A549 (cell line): ENCODE measurements at regions not wholly inside any gene's neighbourhood (a gene's known extent, or its start where the extent isn't known, plus 50 kb on each side); places are given as distances from the start of the nearest gene placed in this dataset.
A peak's percentile ranks its signal among the peaks of the same experiment; 100 is the strongest.

Experiments used
- ATAC-seq, 2 experiments: fragments of 200-7000 bp in 1 of 2; fragments of >200 bp in 1 of 2; cut with Nextera tagmentation in 1 of 2; cut with Tn5 transposase in 1 of 2; 3 replicates each; pipeline versions ENCODE4 v1.8.0 to v1.9.1; 2018 to 2020; ENCODE audit warnings: mild to moderate bottlenecking in 1 of 2, moderate library complexity in 1 of 2
- CTCF ChIA-PET: fragments of 300-600 bp; sonication (Branson Sonifier 250); formaldehyde crosslinking; extraction: SDS; loops from one replicate; lab custom pipeline; 2021; ENCODE audit warnings: antibody characterized with exemption, inconsistent platforms; lab: Yijun Ruan, JAX
- POLR2A ChIA-PET: fragments of 350-600 bp; formaldehyde crosslinking; extraction: SDS; loops from one replicate; lab custom pipeline; 2021; ENCODE audit warnings: antibody characterized with exemption, inconsistent platforms; lab: Yijun Ruan, JAX
- DNase-seq, 2 experiments: peaks; one replicate each; pipeline versions ENCODE4 v3.0.0 to v3.0.0-alpha.2; 2011 to 2016; ENCODE audit warnings: low read depth in 1 of 2, low spot score in 1 of 2
- FAIRE-seq: peaks from 2 replicates; lab custom pipeline; 2011; peaks lifted over from hg19 to GRCh38; lab: Jason Lieb, UNC
- H3K27ac ChIP-seq, 2 experiments: fragments of >200 bp; sonication (Bioruptor Twin); formaldehyde crosslinking; 3 replicates each; pipeline ENCODE4 v1.5.1; 2016 to 2017
- H3K4me1 ChIP-seq: fragments of >200 bp; sonication (Bioruptor Twin); formaldehyde crosslinking; 3 replicates; pipeline ENCODE4 v1.6.1; 2016
- H3K4me2 ChIP-seq: fragments of >200 bp; sonication (Bioruptor Twin); formaldehyde crosslinking; 3 replicates; pipeline ENCODE4 v1.6.1; 2016
- H3K4me3 ChIP-seq: fragments of >200 bp; sonication (Bioruptor Twin); formaldehyde crosslinking; 3 replicates; pipeline ENCODE4 v1.5.1; 2016
- H3K9me3 ChIP-seq: fragments of >200 bp; sonication (Bioruptor Twin); formaldehyde crosslinking; 3 replicates; pipeline ENCODE4 v1.6.1; 2016
- ATOH8 ChIP-seq: fragments of 250-450 bp; sonication (Bioruptor Pico); IDR thresholded peaks from 2 replicates; pipeline ENCODE4 v1.5.0; 2020; ENCODE audit warnings: low read depth, mild to moderate bottlenecking, moderate library complexity
- BHLHE40 ChIP-seq: IDR thresholded peaks from 2 replicates; pipeline ENCODE4 v1.6.1; 2012; ENCODE audit warnings: low read depth, low read length, inconsistent platforms
- CTCF ChIP-seq: fragments of >200 bp; sonication (Bioruptor Twin); formaldehyde crosslinking; IDR thresholded peaks from 3 replicates; pipeline ENCODE4 v1.5.1; 2016
- ELK1 ChIP-seq: fragments of 150-350 bp; IDR thresholded peaks from 2 replicates; pipeline ENCODE4 v1.6.1; 2014; ENCODE audit warnings: low read depth, mild to moderate bottlenecking, low read length
- EP300 ChIP-seq, 2 experiments: fragments of >200 bp; sonication (Bioruptor Twin); formaldehyde crosslinking; IDR thresholded peaks; 2 replicates in 1 of 2; 3 replicates in 1 of 2; pipeline ENCODE4 v1.6.1; 2016 to 2017
- ESRRA ChIP-seq: fragments of 150-350 bp; IDR thresholded peaks from 2 replicates; pipeline ENCODE4 v1.6.1; 2014; ENCODE audit warnings: mild to moderate bottlenecking, low read length, borderline replicate concordance
- FOSL2 ChIP-seq, 2 experiments: fragments of 450-650 bp in 1 of 2; fragments of >200 bp in 1 of 2; sonication (Bioruptor Twin) in 1 of 2; formaldehyde crosslinking; IDR thresholded peaks; 2 replicates each; pipeline versions ENCODE4 v1.5.0 to v1.6.1; 2016 to 2020; ENCODE audit warnings: mild to moderate bottlenecking in 1 of 2, moderate library complexity in 1 of 2
- FOXS1 ChIP-seq: fragments of 250-450 bp; sonication (Bioruptor Pico); IDR thresholded peaks from 2 replicates; pipeline ENCODE4 v1.5.0; 2020; ENCODE audit warnings: mild to moderate bottlenecking, moderate library complexity
- JUNB ChIP-seq: fragments of >200 bp; sonication (Bioruptor Twin); formaldehyde crosslinking; IDR thresholded peaks from 2 replicates; pipeline ENCODE4 v1.6.1; 2016
- KDM1A ChIP-seq: fragments of 200-600 bp; sonication (generic); IDR thresholded peaks from 2 replicates; pipeline ENCODE4 v1.6.1; 2016; ENCODE audit warnings: low read depth, mild to moderate bottlenecking
- MAFK ChIP-seq: fragments of 450-650 bp; IDR thresholded peaks from 2 replicates; pipeline ENCODE4 v1.6.1; 2014; ENCODE audit not compliant: partially characterized antibody
- MAZ ChIP-seq: fragments of 150-350 bp; IDR thresholded peaks from 2 replicates; pipeline ENCODE4 v1.6.1; 2014; ENCODE audit warnings: antibody characterized with exemption, low read depth, low read length, borderline replicate concordance
- PHF8 ChIP-seq: fragments of 200-600 bp; sonication (generic); IDR thresholded peaks from 2 replicates; pipeline ENCODE4 v1.6.1; 2016; ENCODE audit warnings: low read depth, mild to moderate bottlenecking, antibody characterized with exemption, moderate library complexity, borderline replicate concordance
- POLR2A ChIP-seq: IDR thresholded peaks from 2 replicates; pipeline ENCODE4 v1.6.1; 2012; ENCODE audit warnings: mild to moderate bottlenecking, low read length
- RARB ChIP-seq: fragments of 250-450 bp; sonication (Bioruptor Pico); IDR thresholded peaks from 2 replicates; pipeline ENCODE4 v1.8.0; 2021; ENCODE audit warnings: mild to moderate bottlenecking, moderate library complexity
- RCOR1 ChIP-seq: fragments of 150-350 bp; IDR thresholded peaks from 2 replicates; pipeline ENCODE4 v1.6.1; 2014; ENCODE audit warnings: antibody characterized with exemption, low read length, low read depth
- REST ChIP-seq: fragments of 200-600 bp; sonication (generic); IDR thresholded peaks from 2 replicates; pipeline ENCODE4 v1.6.1; 2016; ENCODE audit warnings: antibody characterized with exemption, mild to moderate bottlenecking, moderate library complexity
- RFX5 ChIP-seq: fragments of 450-650 bp; IDR thresholded peaks from 2 replicates; pipeline ENCODE4 v1.7.1; 2014; ENCODE audit warnings: antibody characterized with exemption, mild to moderate bottlenecking, moderate library complexity
- SMC3 ChIP-seq: fragments of >200 bp; sonication (Bioruptor Twin); formaldehyde crosslinking; IDR thresholded peaks from 3 replicates; pipeline ENCODE4 v1.6.1; 2018; ENCODE audit warnings: inconsistent platforms
- USF2 ChIP-seq: fragments of 450-650 bp; IDR thresholded peaks from 2 replicates; pipeline ENCODE4 v1.6.1; 2014; ENCODE audit warnings: antibody characterized with exemption
- WGBS: methylation state at CpG from one replicate; pipeline ENCODE4 v1.1.6; 2017; ENCODE audit errors: missing lambda C conversion rate; 5-methylcytosine and 5-hydroxymethylcytosine counted together

GRCh38 chr12:100069795-100070194 is 72.9 kb downstream of the BLTP3B start:
- Histone ChIP-seq H3K4me1 (no peaks in the 10 kb centered on the region), H3K4me3 (no peak overlapping the region), H3K9me3 (no peaks in the 10 kb centered on the region), H3K27ac (no peak overlapping the region), H3K4me2 (no peak overlapping the region)
- ATAC-seq (no peak), FAIRE-seq (no peak), DNase-seq (no peak)
- TF ChIP-seq RFX5 (no peak), ATOH8 (CRISPR knock-in tag) (no peak), EP300 (IDR thresholded peaks at IDR 0.05) (no peak), CTCF (no peak), RCOR1 (no peak), JUNB (no peak), KDM1A (no peak), RARB (no peak), POLR2A (no peak), REST (no peak), SMC3 (no peak), MAZ (no peak), PHF8 (no peak), ELK1 (no peak), ESRRA (no peak), BHLHE40 (no peak), FOXS1 (CRISPR knock-in tag) (no peak), USF2 (no peak), FOSL2 (IDR thresholded peaks at IDR 0.05) (no peak), FOSL2 (CRISPR knock-in tag; IDR thresholded peaks at IDR 0.05) (no peak)
- POLR2A ChIA-PET: no interaction called here
- whole genome bisulfite sequencing: 91% methylated on average over 1 of the region's 1 CpG
- CTCF ChIA-PET: no interaction called here

- Histone ChIP-seq H3K4me3 (no peak overlapping the region), H3K4me2 (no peak overlapping the region), H3K9me3 (no peaks in the 10 kb centered on the region), H3K4me1 (no peaks in the 10 kb centered on the region), H3K27ac (no peak overlapping the region)
- no peak for ATAC-seq
- TF ChIP-seq MAFK (peak; percentile 70), SMC3 (no peak)
- DNase-seq: no peak
- ChIA-PET CTCF (no interaction called here), POLR2A (no interaction called here)
- 80% methylated on average over 1 of the region's 1 CpG for WGBS
- no peak for FAIRE-seq
Observed at GRCh38 chr12:100068305-100068704, 74.4 kb downstream of the BLTP3B start.
